ENCODE measurements at regions not wholly inside any gene's neighbourhood (a gene's known extent, or its start where the extent isn't known, plus 50 kb on each side); places are given as distances from the start of the nearest gene placed in this dataset.

DNA sequence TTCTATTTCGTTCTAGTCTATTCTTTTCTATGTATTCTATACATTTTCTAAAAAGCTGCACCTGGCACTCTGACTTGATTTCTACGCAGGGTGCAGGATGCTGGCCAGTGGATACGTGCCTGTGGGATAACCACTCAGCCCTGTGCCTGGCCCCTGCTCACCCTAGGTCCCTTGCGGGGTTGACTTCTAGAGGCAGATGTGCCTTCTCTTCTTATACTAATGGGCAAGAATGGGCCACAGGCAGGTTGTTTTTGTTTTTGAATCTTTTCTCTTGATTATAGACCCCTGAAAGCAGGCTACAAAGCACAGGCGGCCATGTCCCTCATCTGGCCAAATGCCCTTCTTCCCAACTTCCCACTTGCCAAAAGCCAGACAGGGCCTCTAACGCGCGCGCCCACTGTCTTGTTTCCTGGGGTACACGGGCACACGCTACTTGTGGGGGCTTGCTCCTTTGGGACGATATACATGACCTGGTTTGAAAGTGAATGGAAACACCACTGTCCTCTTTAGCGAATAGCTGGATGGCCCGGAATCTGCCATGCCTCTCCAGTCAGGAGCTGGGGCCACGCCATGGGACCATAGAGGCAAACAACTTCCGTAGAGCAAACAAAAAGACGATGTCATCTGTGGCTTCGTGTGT, 162.7 kb upstream of the IRX2 start:
- TF ChIP-seq POLR2A (IDR thresholded peaks at IDR 0.05) (no peak), EP300 (IDR thresholded peaks at IDR 0.05) (no peak)
- TF ChIP-seq, protein P1, sequence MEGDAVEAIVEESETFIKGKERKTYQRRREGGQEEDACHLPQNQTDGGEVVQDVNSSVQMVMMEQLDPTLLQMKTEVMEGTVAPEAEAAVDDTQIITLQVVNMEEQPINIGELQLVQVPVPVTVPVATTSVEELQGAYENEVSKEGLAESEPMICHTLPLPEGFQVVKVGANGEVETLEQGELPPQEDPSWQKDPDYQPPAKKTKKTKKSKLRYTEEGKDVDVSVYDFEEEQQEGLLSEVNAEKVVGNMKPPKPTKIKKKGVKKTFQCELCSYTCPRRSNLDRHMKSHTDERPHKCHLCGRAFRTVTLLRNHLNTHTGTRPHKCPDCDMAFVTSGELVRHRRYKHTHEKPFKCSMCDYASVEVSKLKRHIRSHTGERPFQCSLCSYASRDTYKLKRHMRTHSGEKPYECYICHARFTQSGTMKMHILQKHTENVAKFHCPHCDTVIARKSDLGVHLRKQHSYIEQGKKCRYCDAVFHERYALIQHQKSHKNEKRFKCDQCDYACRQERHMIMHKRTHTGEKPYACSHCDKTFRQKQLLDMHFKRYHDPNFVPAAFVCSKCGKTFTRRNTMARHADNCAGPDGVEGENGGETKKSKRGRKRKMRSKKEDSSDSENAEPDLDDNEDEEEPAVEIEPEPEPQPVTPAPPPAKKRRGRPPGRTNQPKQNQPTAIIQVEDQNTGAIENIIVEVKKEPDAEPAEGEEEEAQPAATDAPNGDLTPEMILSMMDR (IDR thresholded peaks at IDR 0.05): no peak

All from tibial nerve (tissue), 4 donors.